Glutamatergic neuron (in vitro differentiated cells): ENCODE measurements at regions not wholly inside any gene's neighbourhood (a gene's known extent, or its start where the extent isn't known, plus 50 kb on each side); places are given as distances from the start of the nearest gene placed in this dataset.
A peak's percentile ranks its signal among the peaks of the same experiment; 100 is the strongest.

Source experiments
- DNase-seq: peaks from one replicate; pipeline ENCODE4 v3.0.0; 2022
- H3K27ac Mint-ChIP-seq: one replicate; pipeline ENCODE4 v1.8.0; 2020; ENCODE audit warnings: mild to moderate bottlenecking, mixed read lengths, inconsistent platforms; ENCODE audit not compliant: unreplicated experiment
- H3K27me3 Mint-ChIP-seq: one replicate; pipeline ENCODE4 v1.8.0; 2020; ENCODE audit warnings: mild to moderate bottlenecking, moderate library complexity, mixed read lengths, inconsistent platforms; ENCODE audit not compliant: unreplicated experiment
- H3K36me3 Mint-ChIP-seq: one replicate; pipeline ENCODE4 v1.8.0; 2020; ENCODE audit warnings: mild to moderate bottlenecking, mixed read lengths, inconsistent platforms; ENCODE audit not compliant: unreplicated experiment
- H3K4me1 Mint-ChIP-seq: one replicate; pipeline ENCODE4 v1.8.0; 2020; ENCODE audit warnings: mild to moderate bottlenecking, low read depth, mixed read lengths, inconsistent platforms; ENCODE audit not compliant: unreplicated experiment
- H3K4me3 Mint-ChIP-seq: one replicate; pipeline ENCODE4 v1.8.0; 2020; ENCODE audit warnings: mild to moderate bottlenecking, mixed read lengths, inconsistent platforms; ENCODE audit not compliant: unreplicated experiment
- H3K9me3 Mint-ChIP-seq: one replicate; pipeline ENCODE4 v1.8.0; 2020; ENCODE audit warnings: mild to moderate bottlenecking, moderate library complexity, mixed read lengths, inconsistent platforms; ENCODE audit not compliant: unreplicated experiment
- CTCF ChIP-seq: fragments of 200-600 bp; sonication (generic); IDR thresholded peaks from one replicate; pipeline ENCODE4 v1.5.0; 2021; ENCODE audit not compliant: partially characterized antibody, unreplicated experiment

GRCh38 chr2:43054367-43054766, 172.0 kb downstream of the ZFP36L2 start:
- no peak for DNase-seq
- H3K4me3 Mint-ChIP-seq = no peak overlapping the region
- no peak for TF ChIP-seq CTCF
- H3K4me1 Mint-ChIP-seq = peaks cover 7% of the 10 kb centered on the region
- no peaks in the 10 kb centered on the region for H3K36me3 Mint-ChIP-seq
- H3K27ac Mint-ChIP-seq = no peak overlapping the region
- H3K27me3 Mint-ChIP-seq = peaks cover 2% of the 10 kb centered on the region
- H3K9me3 Mint-ChIP-seq = peaks cover 4% of the 10 kb centered on the region

GRCh38 chr2:43052944-43053306, 173.5 kb downstream of the ZFP36L2 start:
- no peak overlapping the region for H3K27ac Mint-ChIP-seq
- no peak for TF ChIP-seq CTCF
- peaks cover 2% of the 10 kb centered on the region for H3K27me3 Mint-ChIP-seq

GRCh38 chr2:43052204-43052943, 174.0 kb downstream of the ZFP36L2 start:
- peaks cover 6% of the 10 kb centered on the region for H3K27me3 Mint-ChIP-seq
- no peak for DNase-seq

More at GRCh38 chr2:43052944-43053306, 173.5 kb downstream of the ZFP36L2 start:
- Mint-ChIP-seq H3K36me3 (no peaks in the 10 kb centered on the region), H3K4me1 (peaks cover 4% of the 10 kb centered on the region), H3K9me3 (peaks cover 3% of the 10 kb centered on the region), H3K4me3 (no peak overlapping the region)
- DNase-seq = no peak

GRCh38 chr2:43051338-43051737, 175.1 kb downstream of the ZFP36L2 start:
- no peak for TF ChIP-seq CTCF
- no peaks in the 10 kb centered on the region for H3K36me3 Mint-ChIP-seq

More at GRCh38 chr2:43052204-43052943, 174.0 kb downstream of the ZFP36L2 start:
- no peak for TF ChIP-seq CTCF
- Mint-ChIP-seq H3K9me3 (peaks cover 5% of the 10 kb centered on the region), H3K27ac (peak overlapping the region; percentile 3), H3K4me3 (no peak overlapping the region), H3K4me1 (peaks cover 8% of the 10 kb centered on the region), H3K36me3 (no peaks in the 10 kb centered on the region)

GRCh38 chr2:43050866-43051265, 175.5 kb downstream of the ZFP36L2 start:
- no peak for DNase-seq
- Mint-ChIP-seq H3K4me1 (peaks cover 13% of the 10 kb centered on the region), H3K9me3 (peaks cover 4% of the 10 kb centered on the region), H3K36me3 (no peaks in the 10 kb centered on the region), H3K27me3 (peaks cover 8% of the 10 kb centered on the region), H3K27ac (no peak overlapping the region), H3K4me3 (no peak overlapping the region)
- TF ChIP-seq CTCF = no peak

More at GRCh38 chr2:43051338-43051737, 175.1 kb downstream of the ZFP36L2 start:
- DNase-seq = no peak
- H3K4me1 Mint-ChIP-seq = peaks cover 13% of the 10 kb centered on the region
- no peak overlapping the region for H3K27ac Mint-ChIP-seq
- H3K4me3 Mint-ChIP-seq = no peak overlapping the region
- H3K9me3 Mint-ChIP-seq = peaks cover 4% of the 10 kb centered on the region
- H3K27me3 Mint-ChIP-seq = peaks cover 8% of the 10 kb centered on the region
